ENCODE measurements at regions not wholly inside any gene's neighbourhood (a gene's known extent, or its start where the extent isn't known, plus 50 kb on each side); places are given as distances from the start of the nearest gene placed in this dataset.

GRCh38 chr10:4588824-4589223 lies 237.2 kb upstream of the AKR1E2 start:
- Histone ChIP-seq H3K4me1 (ENCODE audit: control insufficient read depth, extremely low read depth, insufficient read depth, low read length) (no peaks in the 10 kb centered on the region), H3K4me3 (replicated peaks in 1 of 3; ENCODE audit: insufficient read depth in 1 of 3, low read depth in 1 of 3, low read length in 3 of 3) (no peak overlapping the region), H2AFZ (ENCODE audit: low read depth, low read length) (no peak overlapping the region), H3K36me3 (ENCODE audit: control insufficient read depth in 2 of 2, extremely low read depth in 1 of 2, insufficient read depth in 2 of 2, low read length in 2 of 2) (no peaks in the 10 kb centered on the region), H3K27me3 (ENCODE audit: control insufficient read depth in 2 of 2, insufficient read depth in 2 of 2, low read length in 2 of 2) (no peaks in the 10 kb centered on the region), H3K9ac (replicated peaks; ENCODE audit: extremely low read depth, insufficient read depth, low read length) (no peak overlapping the region), H3K9me1 (replicated peaks; ENCODE audit: control insufficient read depth, extremely low read depth, insufficient read depth, low read length) (no peaks in the 10 kb centered on the region), H3K27ac (ENCODE audit: insufficient read depth, low read depth, low read length) (no peak overlapping the region), H3K9me3 (replicated peaks; ENCODE audit: control insufficient read depth, insufficient read depth, low read length) (no peaks in the 10 kb centered on the region), H3K4me2 (ENCODE audit: insufficient read depth, low read length) (no peak overlapping the region), H4K20me1 (replicated peaks; ENCODE audit: control insufficient read depth, extremely low read depth, insufficient read depth, low read length) (no peaks in the 10 kb centered on the region), H3K79me2 (ENCODE audit: control insufficient read depth, insufficient read depth, low read length) (no peaks in the 10 kb centered on the region)
- no TSS peak for BruUV-seq (replicated peaks)
- intact Hi-C loops (cut with micrococcal nuclease) = no loop called here
- TF ChIP-seq CTCF (IDR thresholded peaks at IDR 0.05; ENCODE audit: extremely low read depth in 1 of 2, insufficient read depth in 1 of 2, low read depth in 1 of 2, low read length in 2 of 2) (no peak), POLR2A (IDR thresholded peaks at IDR 0.05; ENCODE audit: low read depth, low read length) (no peak), JUN (IDR thresholded peaks at IDR 0.05; ENCODE audit: borderline replicate concordance, insufficient read depth, insufficient read length, low read depth) (no peak)
- TF ChIP-seq, protein P1, sequence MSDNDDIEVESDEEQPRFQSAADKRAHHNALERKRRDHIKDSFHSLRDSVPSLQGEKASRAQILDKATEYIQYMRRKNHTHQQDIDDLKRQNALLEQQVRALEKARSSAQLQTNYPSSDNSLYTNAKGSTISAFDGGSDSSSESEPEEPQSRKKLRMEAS (IDR thresholded peaks at IDR 0.05; ENCODE audit: insufficient read depth, insufficient read length) = no peak
- ChIA-PET POLR2A (no interaction called here), CTCF (interaction anchor here (1.3 kb wide), 1 partner anchor 28 kb away, joined by 4 read pairs; no protein-coding TSS in a partner anchor)
- no peak for DNase-seq (ENCODE audit: low read depth, low spot score)
- no peak for FAIRE-seq
- dilution Hi-C loops (cut with MboI; ENCODE audit: extremely low pct_ligation_motif_present, low sequenced_read_pairs) = no loop called here

DNA sequence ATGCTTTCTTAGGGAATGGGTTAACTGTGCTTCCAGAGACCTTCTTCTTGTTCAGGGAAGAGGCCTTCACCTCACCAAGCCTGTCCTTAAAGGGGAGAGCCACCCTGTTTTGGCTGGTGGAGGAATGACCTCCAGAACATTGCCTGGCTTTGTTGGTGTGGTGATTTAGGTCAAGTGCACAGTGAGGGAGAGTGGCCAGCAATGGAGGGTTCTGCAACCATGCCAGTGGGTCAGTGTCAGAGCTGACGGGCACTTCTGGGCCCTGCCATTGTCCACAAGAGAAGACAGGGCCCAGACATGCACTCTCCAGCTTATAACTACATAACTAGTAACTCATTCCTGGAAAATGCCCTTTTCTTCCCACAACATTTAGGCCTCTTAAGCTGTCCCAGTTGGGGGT lies 238.5 kb upstream of the AKR1E2 start:
- intact Hi-C loops (cut with micrococcal nuclease) (no loop called here), dilution Hi-C loops (cut with MboI; ENCODE audit: extremely low pct_ligation_motif_present, low sequenced_read_pairs) (no loop called here)
- ChIA-PET POLR2A (no interaction called here), CTCF (no interaction called here)
- BruUV-seq (replicated peaks) = no TSS peak
- no peak overlapping the region for H3K4me3 ChIP-seq (replicated peaks in 1 of 3; ENCODE audit: insufficient read depth in 1 of 3, low read depth in 1 of 3, low read length in 3 of 3)
- H2AFZ ChIP-seq (ENCODE audit: low read depth, low read length) = no peak overlapping the region
- no peaks in the 10 kb centered on the region for H3K9me1 ChIP-seq (replicated peaks; ENCODE audit: control insufficient read depth, extremely low read depth, insufficient read depth, low read length)
- no peak for DNase-seq (ENCODE audit: low read depth, low spot score)
- H3K36me3 ChIP-seq (ENCODE audit: control insufficient read depth in 2 of 2, extremely low read depth in 1 of 2, insufficient read depth in 2 of 2, low read length in 2 of 2) = no peaks in the 10 kb centered on the region
- H3K4me2 ChIP-seq (ENCODE audit: insufficient read depth, low read length) = no peak overlapping the region
- H3K79me2 ChIP-seq (ENCODE audit: control insufficient read depth, insufficient read depth, low read length) = no peaks in the 10 kb centered on the region
- H3K27ac ChIP-seq (ENCODE audit: insufficient read depth, low read depth, low read length) = no peak overlapping the region
- H3K4me1 ChIP-seq (ENCODE audit: control insufficient read depth, extremely low read depth, insufficient read depth, low read length) = no peaks in the 10 kb centered on the region
- H3K9ac ChIP-seq (replicated peaks; ENCODE audit: extremely low read depth, insufficient read depth, low read length) = no peak overlapping the region
- H3K27me3 ChIP-seq (ENCODE audit: control insufficient read depth in 2 of 2, insufficient read depth in 2 of 2, low read length in 2 of 2) = no peaks in the 10 kb centered on the region
- H4K20me1 ChIP-seq (replicated peaks; ENCODE audit: control insufficient read depth, extremely low read depth, insufficient read depth, low read length) = no peaks in the 10 kb centered on the region
- TF ChIP-seq MYC (IDR thresholded peaks at IDR 0.05; ENCODE audit: low read depth, low read length) = no peak
- no peak for TF ChIP-seq CTCF (IDR thresholded peaks at IDR 0.05; ENCODE audit: extremely low read depth in 1 of 2, insufficient read depth in 1 of 2, low read depth in 1 of 2, low read length in 2 of 2)
- no peak for TF ChIP-seq POLR2AphosphoS5 (IDR thresholded peaks at IDR 0.05; ENCODE audit: insufficient read depth, low read depth, low read length)
- no peak for TF ChIP-seq FOS (IDR thresholded peaks at IDR 0.05; ENCODE audit: borderline replicate concordance, insufficient read depth, low read length)
- TF ChIP-seq GATA2 (IDR thresholded peaks at IDR 0.05; ENCODE audit: insufficient read depth, insufficient read length, low read depth, low read length) = no peak
- TF ChIP-seq POLR2A (IDR thresholded peaks at IDR 0.05; ENCODE audit: low read depth, low read length) = no peak
- TF ChIP-seq, protein P1 (IDR thresholded peaks at IDR 0.05; ENCODE audit: insufficient read depth, insufficient read length) = no peak
- no peak for FAIRE-seq
- no peaks in the 10 kb centered on the region for H3K9me3 ChIP-seq (replicated peaks; ENCODE audit: control insufficient read depth, insufficient read depth, low read length)
